GM12892 (cell line): ENCODE measurements at regions not wholly inside any gene's neighbourhood (a gene's known extent, or its start where the extent isn't known, plus 50 kb on each side); places are given as distances from the start of the nearest gene placed in this dataset.

ENCODE experiments used
- POLR2A ChIP-seq: IDR thresholded peaks from 2 replicates; pipeline ENCODE4 v1.6.1; 2011; ENCODE audit warnings: low read depth, low read length, control low read depth
- POLR2AphosphoS5 ChIP-seq: IDR thresholded peaks from 2 replicates; pipeline ENCODE4 v1.6.1; 2011; ENCODE audit warnings: low read depth, low read length, control low read depth

DNA sequence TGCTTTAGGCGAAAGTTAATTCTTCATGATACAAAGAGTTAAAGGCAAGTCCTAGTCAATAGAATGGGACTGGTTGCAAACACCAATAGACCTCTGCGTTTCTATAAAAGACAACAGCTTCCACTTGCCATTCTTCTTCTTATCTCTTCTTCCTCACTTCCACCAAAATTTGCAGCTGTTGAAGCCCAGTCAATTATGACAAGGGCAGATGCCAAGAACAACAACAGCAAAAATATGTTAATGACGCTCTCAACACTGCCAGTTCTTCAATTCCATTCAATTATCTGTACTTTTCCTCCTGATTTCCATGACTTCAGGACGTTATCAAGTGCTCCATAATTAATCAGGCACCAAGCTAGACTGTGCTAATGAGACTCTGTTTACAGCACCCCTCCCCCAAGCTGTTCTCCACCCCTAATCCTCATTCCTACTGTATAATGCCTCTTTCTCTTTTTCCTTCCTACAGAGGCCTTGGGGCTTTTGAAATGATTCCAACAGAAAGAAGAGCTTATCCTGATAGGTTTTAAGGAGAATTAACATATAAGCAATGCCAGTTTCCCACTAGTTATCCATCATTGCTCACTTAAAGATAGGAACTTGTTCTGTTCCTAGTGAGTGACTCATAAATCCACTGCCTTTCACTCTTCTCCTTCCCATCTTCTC lies 1160.5 kb downstream of the IGSF11 start:
- TF ChIP-seq POLR2AphosphoS5 (no peak), POLR2A (no peak)
